Neural cell (in vitro differentiated cells): ENCODE measurements at regions not wholly inside any gene's neighbourhood (a gene's known extent, or its start where the extent isn't known, plus 50 kb on each side); places are given as distances from the start of the nearest gene placed in this dataset.

ENCODE experiments used
- EP300 ChIP-seq: fragments of 450-650 bp; conservative IDR thresholded peaks from 2 replicates; pipeline ENCODE4 v1.6.1; 2014; ENCODE audit warnings: antibody characterized with exemption, mild to moderate bottlenecking, moderate library complexity; ENCODE audit not compliant: poor library complexity, severe bottlenecking
- EZH2 ChIP-seq: fragments of 200-600, 300-800 bp; shearing (Covaris generic), sonication (generic); IDR thresholded peaks from 2 replicates; pipeline ENCODE4 v1.6.1; 2014; ENCODE audit warnings: antibody characterized with exemption, low read length, borderline replicate concordance, mild to moderate bottlenecking; ENCODE audit not compliant: insufficient read depth, poor library complexity, severe bottlenecking
- MXI1 ChIP-seq: fragments of 450-650 bp; conservative IDR thresholded peaks from 2 replicates; pipeline ENCODE4 v1.6.1; 2014; ENCODE audit warnings: antibody characterized with exemption, mild to moderate bottlenecking; ENCODE audit not compliant: poor library complexity, severe bottlenecking
- POLR2AphosphoS5 ChIP-seq: IDR thresholded peaks from 2 replicates; pipeline ENCODE4 v1.6.1; 2012
- RAD21 ChIP-seq: fragments of 450-650 bp; conservative IDR thresholded peaks from 2 replicates; pipeline ENCODE4 v1.6.1; 2014; ENCODE audit warnings: antibody characterized with exemption, mild to moderate bottlenecking, moderate library complexity
- SMC3 ChIP-seq: fragments of 450-650 bp; conservative IDR thresholded peaks from 2 replicates; pipeline ENCODE4 v1.6.1; 2014; ENCODE audit warnings: antibody characterized with exemption, mild to moderate bottlenecking, moderate library complexity; ENCODE audit not compliant: poor library complexity
- TAF1 ChIP-seq: IDR thresholded peaks from 2 replicates; pipeline ENCODE4 v1.6.1; 2012; ENCODE audit warnings: low read depth
- TF ChIP-seq, protein P1 (sequence below): fragments of 450-650 bp; IDR thresholded peaks from 2 replicates; pipeline ENCODE4 v1.5.1; 2014; ENCODE audit warnings: antibody characterized with exemption, mild to moderate bottlenecking, moderate library complexity; ENCODE audit not compliant: poor library complexity, severe bottlenecking
- TF ChIP-seq, protein P2 (sequence below): IDR thresholded peaks from 2 replicates; pipeline ENCODE4 v1.6.1; 2012; ENCODE audit warnings: borderline replicate concordance

DNA sequence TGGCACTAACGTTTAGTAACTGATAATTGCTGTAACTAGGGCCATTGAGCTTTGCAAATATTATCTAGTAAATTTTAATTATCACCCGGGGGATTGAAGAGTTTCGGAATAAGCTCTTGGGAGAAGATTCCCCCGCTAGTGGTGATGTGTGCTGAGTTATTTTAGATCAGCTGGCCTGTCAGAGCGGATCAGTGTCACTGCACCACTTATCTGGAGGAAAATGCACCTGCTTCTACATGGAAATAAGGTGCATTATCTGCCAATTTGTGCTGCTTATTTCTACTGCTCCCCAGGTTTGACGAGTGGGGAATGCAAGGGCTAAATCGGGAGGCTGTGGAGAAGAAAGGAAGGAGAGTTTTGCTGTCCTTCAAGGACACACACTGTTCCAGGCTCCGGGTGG is 518.6 kb downstream of the TLE4 start:
- TF ChIP-seq RAD21 (peak; percentile 50), EP300 (peak; percentile 93), EZH2 (no peak), POLR2AphosphoS5 (peak; percentile 79), TAF1 (no peak), SMC3 (peak; percentile 8), MXI1 (no peak)
- TF ChIP-seq, protein P1, sequence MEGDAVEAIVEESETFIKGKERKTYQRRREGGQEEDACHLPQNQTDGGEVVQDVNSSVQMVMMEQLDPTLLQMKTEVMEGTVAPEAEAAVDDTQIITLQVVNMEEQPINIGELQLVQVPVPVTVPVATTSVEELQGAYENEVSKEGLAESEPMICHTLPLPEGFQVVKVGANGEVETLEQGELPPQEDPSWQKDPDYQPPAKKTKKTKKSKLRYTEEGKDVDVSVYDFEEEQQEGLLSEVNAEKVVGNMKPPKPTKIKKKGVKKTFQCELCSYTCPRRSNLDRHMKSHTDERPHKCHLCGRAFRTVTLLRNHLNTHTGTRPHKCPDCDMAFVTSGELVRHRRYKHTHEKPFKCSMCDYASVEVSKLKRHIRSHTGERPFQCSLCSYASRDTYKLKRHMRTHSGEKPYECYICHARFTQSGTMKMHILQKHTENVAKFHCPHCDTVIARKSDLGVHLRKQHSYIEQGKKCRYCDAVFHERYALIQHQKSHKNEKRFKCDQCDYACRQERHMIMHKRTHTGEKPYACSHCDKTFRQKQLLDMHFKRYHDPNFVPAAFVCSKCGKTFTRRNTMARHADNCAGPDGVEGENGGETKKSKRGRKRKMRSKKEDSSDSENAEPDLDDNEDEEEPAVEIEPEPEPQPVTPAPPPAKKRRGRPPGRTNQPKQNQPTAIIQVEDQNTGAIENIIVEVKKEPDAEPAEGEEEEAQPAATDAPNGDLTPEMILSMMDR: peak; percentile 37
- TF ChIP-seq, protein P2, sequence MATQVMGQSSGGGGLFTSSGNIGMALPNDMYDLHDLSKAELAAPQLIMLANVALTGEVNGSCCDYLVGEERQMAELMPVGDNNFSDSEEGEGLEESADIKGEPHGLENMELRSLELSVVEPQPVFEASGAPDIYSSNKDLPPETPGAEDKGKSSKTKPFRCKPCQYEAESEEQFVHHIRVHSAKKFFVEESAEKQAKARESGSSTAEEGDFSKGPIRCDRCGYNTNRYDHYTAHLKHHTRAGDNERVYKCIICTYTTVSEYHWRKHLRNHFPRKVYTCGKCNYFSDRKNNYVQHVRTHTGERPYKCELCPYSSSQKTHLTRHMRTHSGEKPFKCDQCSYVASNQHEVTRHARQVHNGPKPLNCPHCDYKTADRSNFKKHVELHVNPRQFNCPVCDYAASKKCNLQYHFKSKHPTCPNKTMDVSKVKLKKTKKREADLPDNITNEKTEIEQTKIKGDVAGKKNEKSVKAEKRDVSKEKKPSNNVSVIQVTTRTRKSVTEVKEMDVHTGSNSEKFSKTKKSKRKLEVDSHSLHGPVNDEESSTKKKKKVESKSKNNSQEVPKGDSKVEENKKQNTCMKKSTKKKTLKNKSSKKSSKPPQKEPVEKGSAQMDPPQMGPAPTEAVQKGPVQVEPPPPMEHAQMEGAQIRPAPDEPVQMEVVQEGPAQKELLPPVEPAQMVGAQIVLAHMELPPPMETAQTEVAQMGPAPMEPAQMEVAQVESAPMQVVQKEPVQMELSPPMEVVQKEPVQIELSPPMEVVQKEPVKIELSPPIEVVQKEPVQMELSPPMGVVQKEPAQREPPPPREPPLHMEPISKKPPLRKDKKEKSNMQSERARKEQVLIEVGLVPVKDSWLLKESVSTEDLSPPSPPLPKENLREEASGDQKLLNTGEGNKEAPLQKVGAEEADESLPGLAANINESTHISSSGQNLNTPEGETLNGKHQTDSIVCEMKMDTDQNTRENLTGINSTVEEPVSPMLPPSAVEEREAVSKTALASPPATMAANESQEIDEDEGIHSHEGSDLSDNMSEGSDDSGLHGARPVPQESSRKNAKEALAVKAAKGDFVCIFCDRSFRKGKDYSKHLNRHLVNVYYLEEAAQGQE: peak; percentile 17
